ENCODE measurements at regions not wholly inside any gene's neighbourhood (a gene's known extent, or its start where the extent isn't known, plus 50 kb on each side); places are given as distances from the start of the nearest gene placed in this dataset.

- H3K36me3 Mint-ChIP-seq (ENCODE audit: low read depth) = no peaks in the 10 kb centered on the region
- peaks cover 2% of the 10 kb centered on the region for H3K27me3 Mint-ChIP-seq
- no peak for DNase-seq
- ChIA-PET POLR2A (no interaction called here), CTCF (interaction anchor here (0.6 kb wide), 1 partner anchor 900 kb away, joined by 3 read pairs; no protein-coding TSS in a partner anchor)
- no peaks in the 10 kb centered on the region for H3K4me1 Mint-ChIP-seq
- H3K27ac Mint-ChIP-seq = no peak overlapping the region
- no peaks in the 10 kb centered on the region for H3K9me3 Mint-ChIP-seq
- no peak overlapping the region for H3K4me3 Mint-ChIP-seq
Measured at GRCh38 chr2:120826716-120827410, 91.2 kb downstream of the GLI2 start.

GRCh38 chr2:120828066-120828465 is 92.4 kb downstream of the GLI2 start:
- Mint-ChIP-seq H3K4me3 (no peak overlapping the region), H3K9me3 (no peaks in the 10 kb centered on the region), H3K27me3 (peaks cover 2% of the 10 kb centered on the region), H3K27ac (no peak overlapping the region), H3K36me3 (ENCODE audit: low read depth) (no peaks in the 10 kb centered on the region), H3K4me1 (no peaks in the 10 kb centered on the region)
- no peak for DNase-seq
- CTCF ChIA-PET = no interaction called here
- POLR2A ChIA-PET = no interaction called here

- Mint-ChIP-seq H3K4me3 (no peak overlapping the region), H3K27me3 (peaks cover 2% of the 10 kb centered on the region), H3K4me1 (no peaks in the 10 kb centered on the region), H3K27ac (no peak overlapping the region), H3K36me3 (ENCODE audit: low read depth) (no peaks in the 10 kb centered on the region), H3K9me3 (no peaks in the 10 kb centered on the region)
- CTCF ChIA-PET = no interaction called here
- POLR2A ChIA-PET = no interaction called here
- DNase-seq = no peak
Measured at GRCh38 chr2:120828829-120829632, 93.4 kb downstream of the GLI2 start.

GRCh38 chr2:120829633-120830025 is 94.0 kb downstream of the GLI2 start:
- Mint-ChIP-seq H3K27ac (no peak overlapping the region), H3K4me1 (no peaks in the 10 kb centered on the region), H3K36me3 (ENCODE audit: low read depth) (no peaks in the 10 kb centered on the region), H3K27me3 (peaks cover 2% of the 10 kb centered on the region), H3K4me3 (no peak overlapping the region), H3K9me3 (no peaks in the 10 kb centered on the region)
- POLR2A ChIA-PET = no interaction called here
- no peak for DNase-seq
- CTCF ChIA-PET = no interaction called here

- Mint-ChIP-seq H3K4me3 (no peak overlapping the region), H3K9me3 (no peaks in the 10 kb centered on the region), H3K27me3 (peaks cover 2% of the 10 kb centered on the region), H3K36me3 (ENCODE audit: low read depth) (no peaks in the 10 kb centered on the region), H3K27ac (no peak overlapping the region), H3K4me1 (no peaks in the 10 kb centered on the region)
- ChIA-PET CTCF (no interaction called here), POLR2A (no interaction called here)
- no peak for DNase-seq
Measured at GRCh38 chr2:120830096-120830830, 94.6 kb downstream of the GLI2 start.

GRCh38 chr2:120831086-120831485 is 95.4 kb downstream of the GLI2 start:
- DNase-seq = no peak
- Mint-ChIP-seq H3K4me3 (no peak overlapping the region), H3K4me1 (no peaks in the 10 kb centered on the region), H3K36me3 (ENCODE audit: low read depth) (no peaks in the 10 kb centered on the region), H3K9me3 (no peaks in the 10 kb centered on the region), H3K27ac (no peak overlapping the region), H3K27me3 (peaks cover 2% of the 10 kb centered on the region)
- ChIA-PET CTCF (no interaction called here), POLR2A (no interaction called here)

GRCh38 chr2:120831891-120832290 is 96.2 kb downstream of the GLI2 start:
- Mint-ChIP-seq H3K9me3 (no peaks in the 10 kb centered on the region), H3K4me1 (no peaks in the 10 kb centered on the region), H3K36me3 (ENCODE audit: low read depth) (no peaks in the 10 kb centered on the region), H3K4me3 (no peak overlapping the region), H3K27me3 (peaks cover 2% of the 10 kb centered on the region), H3K27ac (no peak overlapping the region)
- ChIA-PET CTCF (no interaction called here), POLR2A (no interaction called here)
- DNase-seq = no peak

- Mint-ChIP-seq H3K27me3 (peaks cover 2% of the 10 kb centered on the region), H3K4me3 (no peak overlapping the region), H3K4me1 (no peaks in the 10 kb centered on the region), H3K36me3 (ENCODE audit: low read depth) (no peaks in the 10 kb centered on the region), H3K27ac (no peak overlapping the region), H3K9me3 (no peaks in the 10 kb centered on the region)
- POLR2A ChIA-PET = no interaction called here
- CTCF ChIA-PET = interaction anchor here (0.6 kb wide), 1 partner anchor 88 kb away, joined by 3 read pairs; no protein-coding TSS in a partner anchor
- DNase-seq = no peak
Measured at GRCh38 chr2:120832296-120833070, 96.8 kb downstream of the GLI2 start.

GRCh38 chr2:120833127-120833675 is 97.5 kb downstream of the GLI2 start:
- H3K9me3 Mint-ChIP-seq = no peaks in the 10 kb centered on the region
- no peak overlapping the region for H3K27ac Mint-ChIP-seq
- CTCF ChIA-PET = interaction anchor here (0.6 kb wide), 1 partner anchor 88 kb away, joined by 3 read pairs; no protein-coding TSS in a partner anchor
- no peak overlapping the region for H3K4me3 Mint-ChIP-seq
- no peaks in the 10 kb centered on the region for H3K36me3 Mint-ChIP-seq (ENCODE audit: low read depth)
- no peaks in the 10 kb centered on the region for H3K4me1 Mint-ChIP-seq
- POLR2A ChIA-PET = no interaction called here
- H3K27me3 Mint-ChIP-seq = peaks cover 2% of the 10 kb centered on the region
- no peak for DNase-seq

- POLR2A ChIA-PET = no interaction called here
- H3K36me3 Mint-ChIP-seq (ENCODE audit: low read depth) = no peaks in the 10 kb centered on the region
- H3K27ac Mint-ChIP-seq = no peak overlapping the region
- CTCF ChIA-PET = no interaction called here
- H3K27me3 Mint-ChIP-seq = no peaks in the 10 kb centered on the region
- no peak overlapping the region for H3K4me3 Mint-ChIP-seq
- DNase-seq = no peak
- no peaks in the 10 kb centered on the region for H3K9me3 Mint-ChIP-seq
- no peaks in the 10 kb centered on the region for H3K4me1 Mint-ChIP-seq
Measured at GRCh38 chr2:120834206-120834605, 98.5 kb downstream of the GLI2 start.

- no peak overlapping the region for H3K4me3 Mint-ChIP-seq
- DNase-seq = no peak
- H3K27ac Mint-ChIP-seq = no peak overlapping the region
- ChIA-PET CTCF (no interaction called here), POLR2A (no interaction called here)
- H3K9me3 Mint-ChIP-seq = no peaks in the 10 kb centered on the region
- peaks cover 5% of the 10 kb centered on the region for H3K27me3 Mint-ChIP-seq
- H3K4me1 Mint-ChIP-seq = no peaks in the 10 kb centered on the region
- H3K36me3 Mint-ChIP-seq (ENCODE audit: low read depth) = no peaks in the 10 kb centered on the region
Measured at GRCh38 chr2:120836281-120836680, 100.6 kb downstream of the GLI2 start.

- no peak for DNase-seq
- Mint-ChIP-seq H3K4me3 (no peak overlapping the region), H3K36me3 (ENCODE audit: low read depth) (no peaks in the 10 kb centered on the region), H3K27me3 (peaks cover 5% of the 10 kb centered on the region), H3K4me1 (no peaks in the 10 kb centered on the region), H3K27ac (no peak overlapping the region), H3K9me3 (no peaks in the 10 kb centered on the region)
- CTCF ChIA-PET = no interaction called here
- POLR2A ChIA-PET = no interaction called here
Measured at GRCh38 chr2:120840795-120841487, 105.3 kb downstream of the GLI2 start.
